Testis (tissue), 2 donors: ENCODE measurements at regions not wholly inside any gene's neighbourhood (a gene's known extent, or its start where the extent isn't known, plus 50 kb on each side); places are given as distances from the start of the nearest gene placed in this dataset.

Experiments
- CTCF ChIP-seq, 3 experiments: fragments of 450-650 bp in 2 of 3; fragments of 200-600 bp in 1 of 3; sonication (generic) in 1 of 3; IDR thresholded peaks; one replicate each; pipeline ENCODE4 v1.5.1; 2016 to 2019; ENCODE audit warnings: antibody characterized with exemption in 3 of 3, mild to moderate bottlenecking in 2 of 3, moderate library complexity in 1 of 3
- POLR2A ChIP-seq: fragments of 450-650 bp; IDR thresholded peaks from one replicate; pipeline ENCODE4 v1.6.1; 2017; ENCODE audit warnings: antibody characterized with exemption, mild to moderate bottlenecking, moderate library complexity

- no peak for TF ChIP-seq POLR2A
- no peak for TF ChIP-seq CTCF (IDR thresholded peaks at IDR 0.05)
Measured at GRCh38 chr2:10965241-10965843, 53.6 kb downstream of the KCNF1 start.
